ENCODE measurements at regions not wholly inside any gene's neighbourhood (a gene's known extent, or its start where the extent isn't known, plus 50 kb on each side); places are given as distances from the start of the nearest gene placed in this dataset.

DNA sequence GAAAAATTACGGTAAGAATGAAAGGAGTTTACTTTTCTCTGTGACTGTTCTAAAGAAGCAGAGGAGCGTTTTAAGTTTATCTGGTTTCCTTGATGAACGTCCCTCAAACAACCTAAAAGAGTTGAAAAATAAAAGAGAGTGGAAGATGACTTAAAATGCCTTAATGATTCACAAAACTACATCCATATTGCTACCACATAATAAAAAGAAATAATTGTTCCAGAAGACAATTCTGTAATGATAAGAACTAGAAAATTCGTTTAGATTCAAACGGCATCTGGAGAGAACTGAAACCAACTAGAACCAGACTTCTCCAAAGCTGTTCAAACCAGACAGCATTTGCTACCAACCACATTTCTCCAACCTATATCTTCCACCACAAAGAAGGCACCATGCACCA, 68.1 kb downstream of the TEKT4 start:
- no peak for DNase-seq (ENCODE audit: low spot score)
- no peak overlapping the region for H3K9ac ChIP-seq (ENCODE audit: low read depth, low read length, poor library complexity)
- no peak overlapping the region for H2AK5ac ChIP-seq (ENCODE audit: low read depth, low read length)
- H2BK120ac ChIP-seq (ENCODE audit: low read depth, low read length): no peak overlapping the region
- no peak overlapping the region for H2BK15ac ChIP-seq (ENCODE audit: low read length)
- H4K91ac ChIP-seq (ENCODE audit: low read depth, low read length, poor library complexity): no peak overlapping the region
- no peak overlapping the region for H4K8ac ChIP-seq (ENCODE audit: low read depth, low read length)
- H3K36me3 ChIP-seq (replicated peaks in 1 of 2; ENCODE audit: control insufficient read depth in 2 of 2, insufficient read depth in 2 of 2, low read length in 2 of 2): no peaks in the 10 kb centered on the region
- WGBS, 2 donors (ENCODE audit: extremely low coverage in 2 of 2, insufficient read length in 2 of 2, insufficient replicate concordance in 1 of 2): no CpG with 5 or more reads among the region's 5 CpGs
- no peak overlapping the region for H2AFZ ChIP-seq (ENCODE audit: low read length)
- no peak overlapping the region for H2BK5ac ChIP-seq (ENCODE audit: low read length)
- H3K79me1 ChIP-seq (ENCODE audit: low read depth, low read length): no peaks in the 10 kb centered on the region
- H3K27ac ChIP-seq (replicated peaks; ENCODE audit: low read length): no peak overlapping the region
- H3K4me2 ChIP-seq (ENCODE audit: insufficient read depth, low read length, poor library complexity, severe bottlenecking): no peak overlapping the region
- no peaks in the 10 kb centered on the region for H3K27me3 ChIP-seq (ENCODE audit: control insufficient read depth in 3 of 3, insufficient read depth in 3 of 3, low read depth in 1 of 3, low read length in 3 of 3)
- H3K4ac ChIP-seq (ENCODE audit: low read length): no peak overlapping the region
- H3K18ac ChIP-seq (ENCODE audit: low read length): no peak overlapping the region
- no peak overlapping the region for H3K23ac ChIP-seq (ENCODE audit: low read depth, low read length, poor library complexity)
- H3K4me3 ChIP-seq (ENCODE audit: low read length in 2 of 2): no peak overlapping the region
- H3K9me3 ChIP-seq (replicated peaks in 1 of 2; ENCODE audit: control insufficient read depth in 2 of 2, insufficient read depth in 1 of 2, low read depth in 1 of 2, low read length in 2 of 2): no peaks in the 10 kb centered on the region
- H3K14ac ChIP-seq (ENCODE audit: low read length): no peak overlapping the region
- no peaks in the 10 kb centered on the region for H3K4me1 ChIP-seq (ENCODE audit: control insufficient read depth in 2 of 2, insufficient read depth in 1 of 2, low read depth in 1 of 2, low read length in 2 of 2)
- no peak overlapping the region for H2BK12ac ChIP-seq (ENCODE audit: low read length)

DNA sequence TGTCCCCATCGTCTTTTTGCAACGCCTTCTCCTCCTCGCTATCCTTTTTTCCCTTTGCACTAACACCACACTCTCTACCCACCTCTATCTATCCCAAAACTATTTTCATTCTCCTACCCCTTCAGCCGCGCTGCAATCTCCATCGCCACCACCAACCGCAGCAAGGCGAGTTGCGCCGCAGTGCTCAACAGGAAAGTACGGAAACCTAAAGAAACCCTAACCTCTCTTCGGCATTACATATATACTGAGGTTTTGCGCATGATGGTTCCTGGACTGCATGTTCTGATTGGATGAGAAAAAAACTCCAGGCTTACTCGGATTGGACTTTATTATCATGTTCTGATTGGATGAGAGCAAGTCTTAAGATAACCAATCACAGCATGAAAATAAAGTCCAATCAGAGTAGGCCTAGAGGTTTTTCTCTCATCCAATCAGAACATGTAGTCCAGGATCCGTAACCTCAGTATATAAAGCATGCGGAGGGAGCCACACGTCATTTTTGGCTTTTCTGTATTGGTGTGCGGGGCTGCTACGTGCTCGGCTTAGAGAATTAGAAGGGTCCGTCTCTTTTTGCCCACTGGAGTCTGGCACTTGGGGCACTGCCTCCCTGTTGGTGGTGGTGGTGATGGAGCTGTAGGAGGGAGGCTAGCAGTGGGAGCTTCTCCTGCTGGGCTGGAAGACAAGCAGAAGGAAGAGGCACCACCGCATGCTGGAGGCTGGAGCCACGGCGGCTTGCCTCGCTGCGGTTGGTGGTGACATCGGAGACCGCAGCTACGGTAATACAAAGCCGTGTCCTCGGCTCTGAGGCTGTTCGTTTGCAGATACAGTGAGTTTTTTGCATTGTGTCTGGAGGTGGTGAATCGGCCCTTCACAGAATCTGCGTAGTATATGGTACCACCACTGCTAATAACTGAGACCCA, 76.1 kb downstream of the TEKT4 start:
- Histone ChIP-seq H3K9ac (ENCODE audit: low read depth, low read length, poor library complexity) (peak overlapping the region; percentile 4), H3K27ac (replicated peaks; ENCODE audit: low read length) (no peak overlapping the region), H2BK12ac (ENCODE audit: low read length) (peak overlapping the region; percentile 73), H4K91ac (ENCODE audit: low read depth, low read length, poor library complexity) (no peak overlapping the region), H3K4me1 (ENCODE audit: control insufficient read depth in 2 of 2, insufficient read depth in 1 of 2, low read depth in 1 of 2, low read length in 2 of 2) (no peaks in the 10 kb centered on the region), H2BK120ac (ENCODE audit: low read depth, low read length) (no peak overlapping the region), H3K4ac (ENCODE audit: low read length) (no peak overlapping the region), H3K27me3 (ENCODE audit: control insufficient read depth in 3 of 3, insufficient read depth in 3 of 3, low read depth in 1 of 3, low read length in 3 of 3) (no peaks in the 10 kb centered on the region), H3K79me1 (ENCODE audit: low read depth, low read length) (no peaks in the 10 kb centered on the region), H3K18ac (ENCODE audit: low read length) (no peak overlapping the region), H2AFZ (ENCODE audit: low read length) (no peak overlapping the region), H3K23ac (ENCODE audit: low read depth, low read length, poor library complexity) (peak overlapping the region; percentile 95), H4K8ac (ENCODE audit: low read depth, low read length) (no peak overlapping the region), H3K14ac (ENCODE audit: low read length) (no peak overlapping the region), H3K4me2 (ENCODE audit: insufficient read depth, low read length, poor library complexity, severe bottlenecking) (no peak overlapping the region), H2BK5ac (ENCODE audit: low read length) (no peak overlapping the region), H2AK5ac (ENCODE audit: low read depth, low read length) (no peak overlapping the region), H3K9me3 (replicated peaks in 1 of 2; ENCODE audit: control insufficient read depth in 2 of 2, insufficient read depth in 1 of 2, low read depth in 1 of 2, low read length in 2 of 2) (peaks cover 0 to 8% of the 10 kb centered on the region in 2 donors), H3K4me3 (ENCODE audit: low read length in 2 of 2) (peak overlapping the region in 1 of 2 donors; percentile 1), H3K36me3 (replicated peaks in 1 of 2; ENCODE audit: control insufficient read depth in 2 of 2, insufficient read depth in 2 of 2, low read length in 2 of 2) (no peaks in the 10 kb centered on the region), H2BK15ac (ENCODE audit: low read length) (no peak overlapping the region)
- no peak for DNase-seq (ENCODE audit: low spot score)
- 100% methylated on average over 3 of the region's 34 CpGs; no CpG with 5 or more reads in 1 of the 2 donors for WGBS, 2 donors (ENCODE audit: extremely low coverage in 2 of 2, insufficient read length in 2 of 2, insufficient replicate concordance in 1 of 2)

DNA sequence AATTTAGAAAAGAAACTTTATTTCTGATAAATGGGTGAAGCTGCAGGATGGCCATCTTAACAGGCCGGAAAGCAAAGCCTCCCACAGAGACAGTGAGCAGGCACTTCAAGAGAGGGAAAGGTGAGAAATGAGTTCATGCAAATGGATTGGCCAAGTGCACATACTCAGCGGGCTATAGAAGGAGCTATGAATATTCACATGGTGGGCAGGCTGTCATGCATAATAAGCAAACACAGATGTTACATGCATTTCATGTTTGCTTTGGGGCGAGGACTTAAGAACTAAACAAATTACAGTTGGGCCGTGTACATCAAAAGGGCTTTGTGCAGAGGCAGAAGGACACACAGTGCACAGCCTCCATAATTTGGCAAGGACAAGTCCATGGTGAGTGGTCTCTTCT, 69.8 kb upstream of the MAL start:
- no CpG with 5 or more reads among the region's 4 CpGs for WGBS, 2 donors (ENCODE audit: extremely low coverage in 2 of 2, insufficient read length in 2 of 2, insufficient replicate concordance in 1 of 2)

DNA sequence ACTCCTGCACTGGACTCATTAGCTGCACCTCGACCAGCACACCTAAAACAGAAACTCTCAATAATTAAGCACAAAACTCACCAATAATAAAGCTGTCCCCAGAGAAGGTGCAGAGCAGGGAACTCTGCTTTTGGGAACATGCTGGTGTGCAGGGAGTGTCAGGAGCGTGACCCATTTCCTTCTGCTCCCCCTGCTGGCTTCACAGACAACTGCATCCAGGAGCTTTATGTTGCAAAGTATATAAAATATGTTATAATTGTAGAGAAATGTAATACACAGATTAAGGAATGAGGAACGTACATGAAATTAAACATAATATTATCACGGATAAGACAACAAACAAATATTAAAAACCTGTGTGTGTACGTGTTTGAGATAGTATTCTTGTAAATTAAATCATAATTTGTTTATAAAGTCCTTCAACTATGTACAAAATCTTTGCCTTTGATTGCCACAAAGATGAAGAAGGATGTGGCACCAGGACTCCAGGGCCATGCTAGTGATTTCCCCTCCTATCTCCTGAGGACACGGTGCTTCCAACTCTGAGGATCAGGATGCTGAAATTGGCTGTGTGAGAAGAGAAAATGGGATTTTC, 68.6 kb upstream of the MAL start:
- Histone ChIP-seq H3K4me2 (ENCODE audit: insufficient read depth, low read length, poor library complexity, severe bottlenecking) (no peak overlapping the region), H2AFZ (ENCODE audit: low read length) (no peak overlapping the region), H3K23ac (ENCODE audit: low read depth, low read length, poor library complexity) (no peak overlapping the region), H2BK5ac (ENCODE audit: low read length) (no peak overlapping the region), H3K4me1 (ENCODE audit: control insufficient read depth in 2 of 2, insufficient read depth in 1 of 2, low read depth in 1 of 2, low read length in 2 of 2) (no peaks in the 10 kb centered on the region), H3K14ac (ENCODE audit: low read length) (no peak overlapping the region), H3K27ac (replicated peaks; ENCODE audit: low read length) (no peak overlapping the region), H3K27me3 (ENCODE audit: control insufficient read depth in 3 of 3, insufficient read depth in 3 of 3, low read depth in 1 of 3, low read length in 3 of 3) (peaks cover 0 to 8% (median 0%) of the 10 kb centered on the region in 3 experiments), H3K79me1 (ENCODE audit: low read depth, low read length) (no peaks in the 10 kb centered on the region), H4K8ac (ENCODE audit: low read depth, low read length) (no peak overlapping the region), H3K9me3 (replicated peaks in 1 of 2; ENCODE audit: control insufficient read depth in 2 of 2, insufficient read depth in 1 of 2, low read depth in 1 of 2, low read length in 2 of 2) (no peaks in the 10 kb centered on the region), H3K9ac (ENCODE audit: low read depth, low read length, poor library complexity) (no peak overlapping the region), H3K4ac (ENCODE audit: low read length) (no peak overlapping the region), H2BK15ac (ENCODE audit: low read length) (no peak overlapping the region), H3K4me3 (ENCODE audit: low read length in 2 of 2) (no peak overlapping the region), H2BK12ac (ENCODE audit: low read length) (no peak overlapping the region), H2BK120ac (ENCODE audit: low read depth, low read length) (no peak overlapping the region), H4K91ac (ENCODE audit: low read depth, low read length, poor library complexity) (no peak overlapping the region), H3K18ac (ENCODE audit: low read length) (no peak overlapping the region), H3K36me3 (replicated peaks in 1 of 2; ENCODE audit: control insufficient read depth in 2 of 2, insufficient read depth in 2 of 2, low read length in 2 of 2) (no peaks in the 10 kb centered on the region), H2AK5ac (ENCODE audit: low read depth, low read length) (no peak overlapping the region)
- peak; percentile 17 for DNase-seq (ENCODE audit: low spot score)
- no CpG with 5 or more reads among the region's 6 CpGs for WGBS, 2 donors (ENCODE audit: extremely low coverage in 2 of 2, insufficient read length in 2 of 2, insufficient replicate concordance in 1 of 2)

More for the DNA sequence above, 69.8 kb upstream of the MAL start:
- no peak overlapping the region for H3K4me3 ChIP-seq (ENCODE audit: low read length in 2 of 2)
- no peak overlapping the region for H4K91ac ChIP-seq (ENCODE audit: low read depth, low read length, poor library complexity)
- no peak overlapping the region for H2BK5ac ChIP-seq (ENCODE audit: low read length)
- no peak overlapping the region for H3K9ac ChIP-seq (ENCODE audit: low read depth, low read length, poor library complexity)
- H3K4me2 ChIP-seq (ENCODE audit: insufficient read depth, low read length, poor library complexity, severe bottlenecking): no peak overlapping the region
- H3K18ac ChIP-seq (ENCODE audit: low read length): no peak overlapping the region
- no peak for DNase-seq (ENCODE audit: low spot score)
- H2AFZ ChIP-seq (ENCODE audit: low read length): no peak overlapping the region
- H3K79me1 ChIP-seq (ENCODE audit: low read depth, low read length): no peaks in the 10 kb centered on the region
- H3K27ac ChIP-seq (replicated peaks; ENCODE audit: low read length): no peak overlapping the region
- H3K14ac ChIP-seq (ENCODE audit: low read length): no peak overlapping the region
- H3K4ac ChIP-seq (ENCODE audit: low read length): no peak overlapping the region
- no peak overlapping the region for H2BK12ac ChIP-seq (ENCODE audit: low read length)
- H3K23ac ChIP-seq (ENCODE audit: low read depth, low read length, poor library complexity): no peak overlapping the region
- H3K27me3 ChIP-seq (ENCODE audit: control insufficient read depth in 3 of 3, insufficient read depth in 3 of 3, low read depth in 1 of 3, low read length in 3 of 3): peaks cover 0 to 8% (median 0%) of the 10 kb centered on the region in 3 experiments
- no peaks in the 10 kb centered on the region for H3K4me1 ChIP-seq (ENCODE audit: control insufficient read depth in 2 of 2, insufficient read depth in 1 of 2, low read depth in 1 of 2, low read length in 2 of 2)
- H2AK5ac ChIP-seq (ENCODE audit: low read depth, low read length): no peak overlapping the region
- no peak overlapping the region for H4K8ac ChIP-seq (ENCODE audit: low read depth, low read length)
- no peaks in the 10 kb centered on the region for H3K9me3 ChIP-seq (replicated peaks in 1 of 2; ENCODE audit: control insufficient read depth in 2 of 2, insufficient read depth in 1 of 2, low read depth in 1 of 2, low read length in 2 of 2)
- no peak overlapping the region for H2BK15ac ChIP-seq (ENCODE audit: low read length)
- no peak overlapping the region for H2BK120ac ChIP-seq (ENCODE audit: low read depth, low read length)
- H3K36me3 ChIP-seq (replicated peaks in 1 of 2; ENCODE audit: control insufficient read depth in 2 of 2, insufficient read depth in 2 of 2, low read length in 2 of 2): no peaks in the 10 kb centered on the region
